ENCODE measurements at regions not wholly inside any gene's neighbourhood (a gene's known extent, or its start where the extent isn't known, plus 50 kb on each side); places are given as distances from the start of the nearest gene placed in this dataset.
"Not testable (repeated sequence)": the region's sequence is repeated elsewhere in the genome, so short reads cannot be mapped to it uniquely, and the experiment has no call there.

- H3K79me2 ChIP-seq (ENCODE audit: insufficient read depth, low read length), result no peaks in the 10 kb centered on the region
- no peak overlapping the region for H3K4me2 ChIP-seq (ENCODE audit: insufficient read depth, low read length)
- H3K9ac ChIP-seq (ENCODE audit: low read depth, low read length), result no peak overlapping the region
- peak; percentile 26 for DNase-seq
- H3K4me1 ChIP-seq (ENCODE audit: insufficient read depth, low read length), result no peaks in the 10 kb centered on the region
- peak; percentile 51 for TF ChIP-seq CTCF (IDR thresholded peaks at IDR 0.05; ENCODE audit: borderline replicate concordance, extremely low read depth, low read length, poor library complexity, severe bottlenecking)
- no peak for TF ChIP-seq EZH2 (IDR thresholded peaks at IDR 0.05; ENCODE audit: borderline replicate concordance, low read depth, low read length, severe bottlenecking)
- H3K4me3 ChIP-seq (ENCODE audit: low read depth in 1 of 2, low read length in 2 of 2), result no peak overlapping the region
- ATAC-seq (ENCODE audit: insufficient read depth, low read depth), result peak; percentile 75
- no peaks in the 10 kb centered on the region for H3K27me3 ChIP-seq (ENCODE audit: insufficient read depth, low read length, poor library complexity)
- no peak overlapping the region for H3K27ac ChIP-seq (ENCODE audit: low read length)
- no peaks in the 10 kb centered on the region for H3K36me3 ChIP-seq (ENCODE audit: insufficient read depth, low read length)
- H2AFZ ChIP-seq (ENCODE audit: low read depth, low read length), result no peak overlapping the region
- no peaks in the 10 kb centered on the region for H4K20me1 ChIP-seq (ENCODE audit: insufficient read depth, low read length)
- no peaks in the 10 kb centered on the region for H3K9me3 ChIP-seq (ENCODE audit: insufficient read depth, low read length, severe bottlenecking)
Observed at GRCh38 chr7:69211739-69212138, 386.5 kb upstream of the AUTS2 start.

- Histone ChIP-seq H4K20me1 (ENCODE audit: insufficient read depth, low read length) (no peaks in the 10 kb centered on the region), H3K36me3 (ENCODE audit: insufficient read depth, low read length) (no peaks in the 10 kb centered on the region), H2AFZ (ENCODE audit: low read depth, low read length) (no peak overlapping the region), H3K4me1 (ENCODE audit: insufficient read depth, low read length) (no peaks in the 10 kb centered on the region), H3K4me2 (ENCODE audit: insufficient read depth, low read length) (no peak overlapping the region), H3K9ac (ENCODE audit: low read depth, low read length) (no peak overlapping the region), H3K79me2 (ENCODE audit: insufficient read depth, low read length) (no peaks in the 10 kb centered on the region), H3K4me3 (ENCODE audit: low read depth in 1 of 2, low read length in 2 of 2) (no peak overlapping the region), H3K9me3 (ENCODE audit: insufficient read depth, low read length, severe bottlenecking) (no peaks in the 10 kb centered on the region), H3K27me3 (ENCODE audit: insufficient read depth, low read length, poor library complexity) (no peaks in the 10 kb centered on the region), H3K27ac (ENCODE audit: low read length) (no peak overlapping the region)
- TF ChIP-seq EZH2 (IDR thresholded peaks at IDR 0.05; ENCODE audit: borderline replicate concordance, low read depth, low read length, severe bottlenecking) (no peak), CTCF (IDR thresholded peaks at IDR 0.05; ENCODE audit: borderline replicate concordance, extremely low read depth, low read length, poor library complexity, severe bottlenecking) (no peak)
- DNase-seq, result no peak
- no peak for ATAC-seq (ENCODE audit: insufficient read depth, low read depth)
Observed at GRCh38 chr7:69213878-69214277, 384.4 kb upstream of the AUTS2 start.

- not testable (repeated sequence) for H4K20me1 ChIP-seq (ENCODE audit: insufficient read depth, low read length); H3K4me3 ChIP-seq (ENCODE audit: low read depth in 1 of 2, low read length in 2 of 2); H3K79me2 ChIP-seq (ENCODE audit: insufficient read depth, low read length); H3K27me3 ChIP-seq (ENCODE audit: insufficient read depth, low read length, poor library complexity); H3K9me3 ChIP-seq (ENCODE audit: insufficient read depth, low read length, severe bottlenecking); H3K4me1 ChIP-seq (ENCODE audit: insufficient read depth, low read length); H2AFZ ChIP-seq (ENCODE audit: low read depth, low read length); ATAC-seq (ENCODE audit: insufficient read depth, low read depth); H3K9ac ChIP-seq (ENCODE audit: low read depth, low read length); H3K36me3 ChIP-seq (ENCODE audit: insufficient read depth, low read length); H3K27ac ChIP-seq (ENCODE audit: low read length); DNase-seq; H3K4me2 ChIP-seq (ENCODE audit: insufficient read depth, low read length)
Observed at GRCh38 chr7:69215516-69215915, 382.8 kb upstream of the AUTS2 start.

GRCh38 chr7:69217516-69218350 is 380.5 kb upstream of the AUTS2 start:
- Histone ChIP-seq H3K4me3 (ENCODE audit: low read depth in 1 of 2, low read length in 2 of 2) (no peak overlapping the region), H3K4me1 (ENCODE audit: insufficient read depth, low read length) (no peaks in the 10 kb centered on the region), H3K36me3 (ENCODE audit: insufficient read depth, low read length) (no peaks in the 10 kb centered on the region), H3K79me2 (ENCODE audit: insufficient read depth, low read length) (no peaks in the 10 kb centered on the region), H2AFZ (ENCODE audit: low read depth, low read length) (no peak overlapping the region), H3K27me3 (ENCODE audit: insufficient read depth, low read length, poor library complexity) (no peaks in the 10 kb centered on the region), H3K27ac (ENCODE audit: low read length) (no peak overlapping the region), H3K9ac (ENCODE audit: low read depth, low read length) (no peak overlapping the region), H3K9me3 (ENCODE audit: insufficient read depth, low read length, severe bottlenecking) (no peaks in the 10 kb centered on the region), H3K4me2 (ENCODE audit: insufficient read depth, low read length) (no peak overlapping the region), H4K20me1 (ENCODE audit: insufficient read depth, low read length) (no peaks in the 10 kb centered on the region)
- ATAC-seq (ENCODE audit: insufficient read depth, low read depth), result no peak
- TF ChIP-seq EZH2 (IDR thresholded peaks at IDR 0.05; ENCODE audit: borderline replicate concordance, low read depth, low read length, severe bottlenecking), result no peak
- TF ChIP-seq CTCF (IDR thresholded peaks at IDR 0.05; ENCODE audit: borderline replicate concordance, extremely low read depth, low read length, poor library complexity, severe bottlenecking), result no peak
- DNase-seq, result no peak

All from DND-41 (cell line).